ENCODE measurements at regions not wholly inside any gene's neighbourhood (a gene's known extent, or its start where the extent isn't known, plus 50 kb on each side); places are given as distances from the start of the nearest gene placed in this dataset.

GRCh38 chr2:67018301-67018700 is 378.8 kb upstream of the ETAA1 start:
- no peak for TF ChIP-seq CTCF (conservative IDR thresholded peaks at IDR 0.05)
- Histone ChIP-seq H4K5ac (ENCODE audit: insufficient read length, low read depth, low read length) (no peak overlapping the region), H3K23ac (ENCODE audit: insufficient read length, low read depth, low read length) (no peak overlapping the region), H4K91ac (ENCODE audit: insufficient read length, low read depth, low read length) (no peak overlapping the region), H2BK12ac (ENCODE audit: insufficient read length, low read depth, low read length) (no peak overlapping the region), H3K18ac (ENCODE audit: insufficient read length, low read depth, low read length) (no peak overlapping the region), H3K23me2 (ENCODE audit: insufficient read length, low read depth, low read length, poor library complexity, severe bottlenecking) (no peaks in the 10 kb centered on the region), H2BK120ac (ENCODE audit: low read depth, low read length, poor library complexity, severe bottlenecking) (no peak overlapping the region), H3K9me3 (ENCODE audit: control insufficient read depth, low read depth, low read length) (no peaks in the 10 kb centered on the region), H3T11ph (ENCODE audit: low read length) (no peak overlapping the region), H2AFZ (ENCODE audit: low read length) (no peak overlapping the region), H3K9ac (ENCODE audit: extremely low read depth, insufficient read length, low read length) (no peak overlapping the region), H3K56ac (ENCODE audit: insufficient read length, low read depth, low read length) (no peak overlapping the region), H2BK15ac (ENCODE audit: low read depth, low read length) (no peak overlapping the region), H3K4me2 (ENCODE audit: insufficient read depth, insufficient read length, low read length) (no peak overlapping the region), H2AK5ac (ENCODE audit: insufficient read length, low read length) (no peak overlapping the region), H3K27me3 (ENCODE audit: insufficient read depth, low read length) (no peaks in the 10 kb centered on the region), H3K4ac (ENCODE audit: low read depth, low read length) (no peak overlapping the region), H2BK20ac (ENCODE audit: low read depth, low read length, poor library complexity, severe bottlenecking) (no peak overlapping the region), H3K79me1 (ENCODE audit: insufficient read depth, low read depth, low read length, poor library complexity, severe bottlenecking) (no peaks in the 10 kb centered on the region), H2BK5ac (ENCODE audit: insufficient read length, low read length) (no peak overlapping the region), H3K79me2 (ENCODE audit: insufficient read depth, low read length) (no peaks in the 10 kb centered on the region), H4K20me1 (ENCODE audit: control insufficient read depth, insufficient read depth, insufficient read length) (no peaks in the 10 kb centered on the region), H3K27ac (ENCODE audit: insufficient read length, low read depth, low read length) (no peak overlapping the region), H3K14ac (ENCODE audit: insufficient read depth, low read length) (no peak overlapping the region), H4K8ac (replicated peaks; ENCODE audit: insufficient read length, low read depth, low read length) (no peak overlapping the region), H3K4me1 (ENCODE audit: insufficient read depth, low read length) (no peaks in the 10 kb centered on the region)
- H3K4me1 Mint-ChIP-seq, result no peaks in the 10 kb centered on the region
- no peak overlapping the region; a peak in 2 of 7 replicates for H3K27ac Mint-ChIP-seq
- no peaks in the 10 kb centered on the region for H3K9me3 Mint-ChIP-seq
- H3K4me3 Mint-ChIP-seq, result no peak overlapping the region
- no CpG with 5 or more reads among the region's 1 CpG for WGBS (ENCODE audit: extremely low coverage, insufficient read length, low lambda C conversion rate)
- DNase-seq, result no peak
- H3K36me3 Mint-ChIP-seq (ENCODE audit: insufficient read depth in 1 of 3, low read depth in 3 of 3), result no peaks in the 10 kb centered on the region
- H3K27me3 Mint-ChIP-seq (ENCODE audit: low read depth), result no peaks in the 10 kb centered on the region

Measured in H9 (cell line).